ENCODE measurements at regions not wholly inside any gene's neighbourhood (a gene's known extent, or its start where the extent isn't known, plus 50 kb on each side); places are given as distances from the start of the nearest gene placed in this dataset.

- no peak for DNase-seq
- TF ChIP-seq POLR2A (IDR thresholded peaks at IDR 0.05) (no peak), CTCF (IDR thresholded peaks at IDR 0.05) (no peak)
- H3K36me3 ChIP-seq = no peaks in the 10 kb centered on the region
- ATAC-seq = no peak
- H3K27me3 ChIP-seq = no peaks in the 10 kb centered on the region
- no peaks in the 10 kb centered on the region for H3K4me1 ChIP-seq
- H3K27ac ChIP-seq = no peak overlapping the region
- no peak overlapping the region for H3K4me3 ChIP-seq
- H3K9me3 ChIP-seq = no peaks in the 10 kb centered on the region
- intact Hi-C loops (cut with DNase I) = no loop called here
These were observed 138.8 kb upstream of the POC5 start for GRCh38 chr5:75856056-75856455.

GRCh38 chr5:75848077-75848476 is 130.8 kb upstream of the POC5 start:
- intact Hi-C loops (cut with DNase I) = no loop called here
- ATAC-seq (no peak), DNase-seq (no peak)
- H3K4me1 ChIP-seq = no peaks in the 10 kb centered on the region
- H3K27me3 ChIP-seq = no peaks in the 10 kb centered on the region
- 57% methylated on average over 1 of the region's 1 CpG for WGBS (ENCODE audit: insufficient coverage, low coverage, low lambda C conversion rate, missing lambda C conversion rate)
- no peak overlapping the region for H3K27ac ChIP-seq
- H3K9me3 ChIP-seq = no peaks in the 10 kb centered on the region
- H3K36me3 ChIP-seq = no peaks in the 10 kb centered on the region
- H3K4me3 ChIP-seq = no peak overlapping the region
- TF ChIP-seq CTCF (IDR thresholded peaks at IDR 0.05) (no peak), POLR2A (IDR thresholded peaks at IDR 0.05) (no peak)

GRCh38 chr5:75847561-75848021 is 130.4 kb upstream of the POC5 start:
- WGBS (ENCODE audit: insufficient coverage, low coverage, low lambda C conversion rate, missing lambda C conversion rate) = 50% methylated on average over 1 of the region's 1 CpG
- Histone ChIP-seq H3K4me3 (no peak overlapping the region), H3K27me3 (no peaks in the 10 kb centered on the region), H3K4me1 (no peaks in the 10 kb centered on the region), H3K27ac (no peak overlapping the region), H3K9me3 (no peaks in the 10 kb centered on the region), H3K36me3 (no peaks in the 10 kb centered on the region)
- no peak for TF ChIP-seq POLR2A (IDR thresholded peaks at IDR 0.05)
- no peak for TF ChIP-seq CTCF (IDR thresholded peaks at IDR 0.05)
- intact Hi-C loops (cut with DNase I) = no loop called here
- no peak for ATAC-seq
- DNase-seq = no peak

- intact Hi-C loops (cut with DNase I) = no loop called here
- ATAC-seq (no peak), DNase-seq (no peak)
- no peak for TF ChIP-seq POLR2A (IDR thresholded peaks at IDR 0.05)
- TF ChIP-seq CTCF (IDR thresholded peaks at IDR 0.05) = no peak
- 90% methylated on average over 1 of the region's 2 CpGs for WGBS (ENCODE audit: insufficient coverage, low coverage, low lambda C conversion rate, missing lambda C conversion rate)
- H3K27me3 ChIP-seq = no peaks in the 10 kb centered on the region
- no peaks in the 10 kb centered on the region for H3K4me1 ChIP-seq
- no peak overlapping the region for H3K27ac ChIP-seq
- H3K4me3 ChIP-seq = no peak overlapping the region
- H3K9me3 ChIP-seq = no peaks in the 10 kb centered on the region
- H3K36me3 ChIP-seq = no peaks in the 10 kb centered on the region
These were observed 127.1 kb upstream of the POC5 start for GRCh38 chr5:75844301-75844700.

- TF ChIP-seq CTCF (IDR thresholded peaks at IDR 0.05) (no peak), POLR2A (IDR thresholded peaks at IDR 0.05) (no peak)
- no peak overlapping the region for H3K4me3 ChIP-seq
- no peaks in the 10 kb centered on the region for H3K9me3 ChIP-seq
- H3K27ac ChIP-seq = no peak overlapping the region
- H3K27me3 ChIP-seq = no peaks in the 10 kb centered on the region
- H3K36me3 ChIP-seq = no peaks in the 10 kb centered on the region
- 66% methylated on average over 4 of the region's 4 CpGs for WGBS (ENCODE audit: insufficient coverage, low coverage, low lambda C conversion rate, missing lambda C conversion rate)
- no peaks in the 10 kb centered on the region for H3K4me1 ChIP-seq
- DNase-seq (no peak), ATAC-seq (no peak)
- intact Hi-C loops (cut with DNase I) = no loop called here
These were observed 126.1 kb upstream of the POC5 start for GRCh38 chr5:75843319-75843718.
